Thyroid gland (tissue), 4 donors: ENCODE measurements at regions not wholly inside any gene's neighbourhood (a gene's known extent, or its start where the extent isn't known, plus 50 kb on each side); places are given as distances from the start of the nearest gene placed in this dataset.

Experiments
- CTCF ChIP-seq, 6 experiments: fragments of 200-600 bp in 3 of 6; fragments of 450-650 bp in 3 of 6; sonication (generic) in 3 of 6; IDR thresholded peaks; one replicate each; pipeline ENCODE4 v1.5.1; 2016 to 2019; ENCODE audit warnings: antibody characterized with exemption in 6 of 6, mild to moderate bottlenecking in 2 of 6, inconsistent platforms in 1 of 6, moderate library complexity in 1 of 6
- POLR2A ChIP-seq, 2 donors: fragments of 450-650 bp; IDR thresholded peaks; one replicate each; pipeline ENCODE4 v1.6.1; 2017; ENCODE audit warnings: antibody characterized with exemption in 2 of 2, mild to moderate bottlenecking in 2 of 2, moderate library complexity in 1 of 2

- TF ChIP-seq CTCF (IDR thresholded peaks at IDR 0.05), result no peak
- no peak for TF ChIP-seq POLR2A (IDR thresholded peaks at IDR 0.05)
Measured at GRCh38 chr10:6979371-6979770, 399.3 kb upstream of the PRKCQ start.
